Erythroblast (primary cell): ENCODE measurements at regions not wholly inside any gene's neighbourhood (a gene's known extent, or its start where the extent isn't known, plus 50 kb on each side); places are given as distances from the start of the nearest gene placed in this dataset.
"Not testable (repeated sequence)": the region's sequence is repeated elsewhere in the genome, so short reads cannot be mapped to it uniquely, and the experiment has no call there.

Source experiments
- GATA1 ChIP-seq: IDR thresholded peaks from 2 replicates; pipeline ENCODE4 v1.6.1; 2011; ENCODE audit warnings: low read depth, mild to moderate bottlenecking, control low read depth, low read length, moderate library complexity
- POLR2A ChIP-seq: IDR thresholded peaks from 2 replicates; pipeline ENCODE4 v1.6.1; 2011; ENCODE audit warnings: mild to moderate bottlenecking, low read length

- TF ChIP-seq POLR2A, GATA1: not testable (repeated sequence)
Measured at GRCh38 chr15:81716468-81716867, 329.4 kb downstream of the MEX3B start.
